Nephron progenitor cell (in vitro differentiated cells): ENCODE measurements at regions not wholly inside any gene's neighbourhood (a gene's known extent, or its start where the extent isn't known, plus 50 kb on each side); places are given as distances from the start of the nearest gene placed in this dataset.

Experiments
- DNase-seq: peaks from one replicate; pipeline ENCODE4 v3.0.0; 2021
- H3K27ac Mint-ChIP-seq: 2 replicates; pipeline ENCODE4 v1.8.0; 2021; ENCODE audit warnings: mild to moderate bottlenecking, moderate library complexity, mixed read lengths
- H3K27me3 Mint-ChIP-seq: 2 replicates; pipeline ENCODE4 v1.8.0; 2021; ENCODE audit warnings: mild to moderate bottlenecking, low read depth, mixed read lengths; ENCODE audit not compliant: poor library complexity
- H3K36me3 Mint-ChIP-seq: 2 replicates; pipeline ENCODE4 v1.8.0; 2021; ENCODE audit warnings: low read depth, mixed read lengths
- H3K4me1 Mint-ChIP-seq: 2 replicates; pipeline ENCODE4 v1.8.0; 2021; ENCODE audit warnings: mixed read lengths
- H3K4me3 Mint-ChIP-seq: 2 replicates; pipeline ENCODE4 v1.8.0; 2021; ENCODE audit warnings: mild to moderate bottlenecking, moderate library complexity, mixed read lengths
- H3K9me3 Mint-ChIP-seq: 2 replicates; pipeline ENCODE4 v1.8.0; 2021; ENCODE audit warnings: mild to moderate bottlenecking, moderate library complexity, mixed read lengths
- CTCF ChIP-seq: fragments of 200-600 bp; sonication (generic); IDR thresholded peaks from 2 replicates; pipeline ENCODE4 v1.5.0; 2021; ENCODE audit warnings: antibody characterized with exemption

- Mint-ChIP-seq H3K9me3 (no peaks in the 10 kb centered on the region), H3K4me3 (peak overlapping the region; percentile 22), H3K27me3 (peaks cover 69% of the 10 kb centered on the region), H3K36me3 (no peaks in the 10 kb centered on the region), H3K27ac (no peak overlapping the region), H3K4me1 (peaks cover 20% of the 10 kb centered on the region)
- no peak for TF ChIP-seq CTCF
- no peak for DNase-seq
These were observed 166.7 kb upstream of the LRFN2 start for GRCh38 chr6:40753675-40754448.

GRCh38 chr6:40753048-40753447, 165.9 kb upstream of the LRFN2 start:
- no peak for DNase-seq
- Mint-ChIP-seq H3K9me3 (no peaks in the 10 kb centered on the region), H3K4me3 (no peak overlapping the region), H3K27ac (no peak overlapping the region), H3K4me1 (peaks cover 20% of the 10 kb centered on the region), H3K27me3 (peaks cover 74% of the 10 kb centered on the region), H3K36me3 (no peaks in the 10 kb centered on the region)
- no peak for TF ChIP-seq CTCF

GRCh38 chr6:40744835-40745234, 157.7 kb upstream of the LRFN2 start:
- DNase-seq, result no peak
- H3K9me3 Mint-ChIP-seq, result no peaks in the 10 kb centered on the region
- H3K27ac Mint-ChIP-seq, result no peak overlapping the region
- peaks cover 4% of the 10 kb centered on the region for H3K4me1 Mint-ChIP-seq
- no peak overlapping the region for H3K4me3 Mint-ChIP-seq
- H3K27me3 Mint-ChIP-seq, result peaks cover 41% of the 10 kb centered on the region
- no peaks in the 10 kb centered on the region for H3K36me3 Mint-ChIP-seq
- TF ChIP-seq CTCF, result no peak

- TF ChIP-seq CTCF, result no peak
- no peak for DNase-seq
- H3K9me3 Mint-ChIP-seq, result no peaks in the 10 kb centered on the region
- no peak overlapping the region for H3K4me3 Mint-ChIP-seq
- peaks cover 33% of the 10 kb centered on the region for H3K27me3 Mint-ChIP-seq
- H3K36me3 Mint-ChIP-seq, result no peaks in the 10 kb centered on the region
- no peak overlapping the region for H3K27ac Mint-ChIP-seq
- H3K4me1 Mint-ChIP-seq, result peaks cover 4% of the 10 kb centered on the region
These were observed 156.7 kb upstream of the LRFN2 start for GRCh38 chr6:40743690-40744446.

GRCh38 chr6:40743226-40743625, 156.1 kb upstream of the LRFN2 start:
- H3K9me3 Mint-ChIP-seq, result no peaks in the 10 kb centered on the region
- H3K27ac Mint-ChIP-seq, result no peak overlapping the region

More at GRCh38 chr6:40743226-40743625, 156.1 kb upstream of the LRFN2 start:
- Mint-ChIP-seq H3K27me3 (peaks cover 31% of the 10 kb centered on the region), H3K4me3 (no peak overlapping the region), H3K4me1 (peaks cover 4% of the 10 kb centered on the region), H3K36me3 (no peaks in the 10 kb centered on the region)
- DNase-seq, result no peak
- no peak for TF ChIP-seq CTCF
